ENCODE measurements at regions not wholly inside any gene's neighbourhood (a gene's known extent, or its start where the extent isn't known, plus 50 kb on each side); places are given as distances from the start of the nearest gene placed in this dataset.

- TF ChIP-seq POLR2AphosphoS5 (IDR thresholded peaks at IDR 0.05) (no peak), CTCF (IDR thresholded peaks at IDR 0.05) (no peak), POLR2A (IDR thresholded peaks at IDR 0.05) (no peak), EP300 (IDR thresholded peaks at IDR 0.05) (no peak)
These were observed 75.3 kb upstream of the UQCRFS1 start for GRCh38 chr19:29288256-29288655.
